SU-DHL-6 (cell line): ENCODE measurements at regions not wholly inside any gene's neighbourhood (a gene's known extent, or its start where the extent isn't known, plus 50 kb on each side); places are given as distances from the start of the nearest gene placed in this dataset.

Source experiments
- EZH2phosphoT487 ChIP-seq: fragments of 200-600 bp; sonication (generic), shearing (Covaris generic); conservative IDR thresholded peaks from 2 replicates; pipeline ENCODE4 v1.6.1; 2018; ENCODE audit warnings: mild to moderate bottlenecking, antibody characterized with exemption, low read length, moderate library complexity, mixed read lengths
- TF ChIP-seq, protein P1 (sequence below): fragments of 200-600 bp; sonication (generic); IDR thresholded peaks from one replicate; pipeline ENCODE4 v1.5.1; 2017; ENCODE audit warnings: antibody characterized with exemption, mild to moderate bottlenecking, low read length, moderate library complexity; ENCODE audit not compliant: insufficient read depth, poor library complexity, severe bottlenecking

DNA sequence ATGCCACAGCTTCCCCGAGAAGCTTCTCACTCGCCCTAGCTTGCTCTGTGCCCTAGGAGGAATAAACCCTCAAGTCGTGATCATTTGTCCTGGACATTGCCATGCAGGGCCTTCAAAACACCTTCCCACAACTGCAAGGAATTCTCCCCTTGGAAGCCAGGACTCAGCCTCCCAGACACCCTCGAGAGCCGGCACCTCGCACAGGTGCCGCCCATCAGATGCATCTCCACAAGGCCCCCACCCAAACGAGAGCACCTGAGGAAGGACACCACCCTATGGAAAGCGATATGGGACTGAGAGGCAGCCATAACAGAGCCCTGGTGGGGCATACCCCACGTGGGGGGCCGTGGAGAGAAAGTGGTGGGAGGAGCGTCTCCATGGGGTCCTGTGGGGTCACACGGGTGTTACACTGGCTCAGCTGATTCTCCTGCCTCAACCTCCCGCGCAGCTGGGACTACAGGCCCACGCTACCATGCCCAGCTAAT lies 77.6 kb upstream of the FOXK1 start:
- TF ChIP-seq, protein P1, sequence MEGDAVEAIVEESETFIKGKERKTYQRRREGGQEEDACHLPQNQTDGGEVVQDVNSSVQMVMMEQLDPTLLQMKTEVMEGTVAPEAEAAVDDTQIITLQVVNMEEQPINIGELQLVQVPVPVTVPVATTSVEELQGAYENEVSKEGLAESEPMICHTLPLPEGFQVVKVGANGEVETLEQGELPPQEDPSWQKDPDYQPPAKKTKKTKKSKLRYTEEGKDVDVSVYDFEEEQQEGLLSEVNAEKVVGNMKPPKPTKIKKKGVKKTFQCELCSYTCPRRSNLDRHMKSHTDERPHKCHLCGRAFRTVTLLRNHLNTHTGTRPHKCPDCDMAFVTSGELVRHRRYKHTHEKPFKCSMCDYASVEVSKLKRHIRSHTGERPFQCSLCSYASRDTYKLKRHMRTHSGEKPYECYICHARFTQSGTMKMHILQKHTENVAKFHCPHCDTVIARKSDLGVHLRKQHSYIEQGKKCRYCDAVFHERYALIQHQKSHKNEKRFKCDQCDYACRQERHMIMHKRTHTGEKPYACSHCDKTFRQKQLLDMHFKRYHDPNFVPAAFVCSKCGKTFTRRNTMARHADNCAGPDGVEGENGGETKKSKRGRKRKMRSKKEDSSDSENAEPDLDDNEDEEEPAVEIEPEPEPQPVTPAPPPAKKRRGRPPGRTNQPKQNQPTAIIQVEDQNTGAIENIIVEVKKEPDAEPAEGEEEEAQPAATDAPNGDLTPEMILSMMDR: no peak
- TF ChIP-seq EZH2phosphoT487: no peak
